Bone marrow (tissue), 2 donors: ENCODE measurements at regions not wholly inside any gene's neighbourhood (a gene's known extent, or its start where the extent isn't known, plus 50 kb on each side); places are given as distances from the start of the nearest gene placed in this dataset.

Source experiments
- DNase-seq, 2 donors: peaks; one replicate each; lab custom pipeline; 2025; lab: John Stamatoyannopoulos, UW

GRCh38 chr18:41038071-41038470 is 917.0 kb upstream of the PIK3C3 start:
- DNase-seq, result no peak

GRCh38 chr18:41036346-41036745 is 918.7 kb upstream of the PIK3C3 start:
- DNase-seq, result no peak

GRCh38 chr18:41034413-41034812 is 920.6 kb upstream of the PIK3C3 start:
- DNase-seq, result no peak

- DNase-seq, result no peak
Measured at GRCh38 chr18:41025666-41026065, 929.4 kb upstream of the PIK3C3 start.

GRCh38 chr18:41024792-41025191 is 930.2 kb upstream of the PIK3C3 start:
- no peak for DNase-seq

- DNase-seq, result no peak
Measured at GRCh38 chr18:41022484-41022883, 932.5 kb upstream of the PIK3C3 start.

- DNase-seq, result no peak
Measured at GRCh38 chr18:41021089-41021488, 933.9 kb upstream of the PIK3C3 start.

- no peak for DNase-seq
Measured at GRCh38 chr18:41012194-41012593, 942.8 kb upstream of the PIK3C3 start.

- no peak for DNase-seq
Measured at GRCh38 chr18:41009926-41010325, 945.1 kb upstream of the PIK3C3 start.

GRCh38 chr18:41004324-41004723 is 950.7 kb upstream of the PIK3C3 start:
- no peak for DNase-seq

GRCh38 chr18:40995529-40995928 is 959.5 kb upstream of the PIK3C3 start:
- no peak for DNase-seq

GRCh38 chr18:40993363-40993762 is 961.7 kb upstream of the PIK3C3 start:
- no peak for DNase-seq

- no peak for DNase-seq
Measured at GRCh38 chr18:40987581-40987980, 967.5 kb upstream of the PIK3C3 start.

GRCh38 chr18:40985436-40985835 is 969.6 kb upstream of the PIK3C3 start:
- no peak for DNase-seq

- no peak for DNase-seq
Measured at GRCh38 chr18:40984856-40985255, 970.2 kb upstream of the PIK3C3 start.

- DNase-seq, result no peak
Measured at GRCh38 chr18:40983835-40984234, 971.2 kb upstream of the PIK3C3 start.

- no peak for DNase-seq
Measured at GRCh38 chr18:40980171-40980570, 974.9 kb upstream of the PIK3C3 start.

GRCh38 chr18:40976050-40976449 is 979.0 kb upstream of the PIK3C3 start:
- no peak for DNase-seq

GRCh38 chr18:40974448-40974847 is 980.6 kb upstream of the PIK3C3 start:
- DNase-seq, result no peak

- DNase-seq, result no peak
Measured at GRCh38 chr18:40962784-40963183, 992.2 kb upstream of the PIK3C3 start.

- DNase-seq, result no peak
Measured at GRCh38 chr18:40957533-40958070, 997.4 kb upstream of the PIK3C3 start.

GRCh38 chr18:40956213-40956612 is 998.8 kb upstream of the PIK3C3 start:
- no peak for DNase-seq

- DNase-seq, result no peak
Measured at GRCh38 chr18:40955351-40955750, 999.7 kb upstream of the PIK3C3 start.

GRCh38 chr18:40949114-40949950 is 1005.7 kb upstream of the PIK3C3 start:
- no peak for DNase-seq
